Gastrocnemius medialis (tissue), 4 donors: ENCODE measurements at regions not wholly inside any gene's neighbourhood (a gene's known extent, or its start where the extent isn't known, plus 50 kb on each side); places are given as distances from the start of the nearest gene placed in this dataset.

Experiments
- ATAC-seq, 2 donors: fragments of 150-250 bp; one replicate each; pipeline ENCODE4 v1.9.1; 2016
- DNase-seq, 2 donors: peaks; one replicate each; pipeline ENCODE4 v3.0.0-alpha.2; 2019
- H3K27ac ChIP-seq, 4 donors: fragments of 200-600 bp; sonication (generic); 1 replicate in 1 of 4; 2 replicates in 3 of 4; pipeline ENCODE4 v1.5.1; 2016 to 2018; ENCODE audit warnings: mild to moderate bottlenecking in 2 of 4, moderate library complexity in 1 of 4
- H3K27me3 ChIP-seq, 3 donors: fragments of 200-600 bp; sonication (generic) in 2 of 3; 1 replicate in 1 of 3; 2 replicates in 2 of 3; pipeline versions ENCODE4 v1.5.1 to v1.6.0; 2016 to 2019; ENCODE audit warnings: mild to moderate bottlenecking in 1 of 3, moderate library complexity in 1 of 3
- H3K36me3 ChIP-seq, 2 donors: fragments of 200-600 bp; sonication (generic) in 1 of 2; one replicate each; pipeline ENCODE4 v1.5.1; 2017 to 2018
- H3K4me1 ChIP-seq, 2 donors: fragments of 200-600 bp; sonication (generic) in 1 of 2; one replicate each; pipeline ENCODE4 v1.5.1; 2016 to 2017; ENCODE audit warnings: mild to moderate bottlenecking in 2 of 2
- H3K4me3 ChIP-seq, 4 donors: fragments of 200-600 bp; sonication (generic) in 3 of 4; 1 replicate in 1 of 4; 2 replicates in 3 of 4; pipeline ENCODE4 v1.5.1; 2016 to 2019; ENCODE audit warnings: mild to moderate bottlenecking in 2 of 4
- H3K9me3 ChIP-seq, 3 donors: fragments of 200-600 bp; sonication (generic) in 2 of 3; 1 replicate in 1 of 3; 2 replicates in 2 of 3; pipeline ENCODE4 v1.5.1; 2016 to 2019
- POLR2A ChIP-seq, 2 donors: fragments of 450-650 bp; IDR thresholded peaks; one replicate each; pipeline ENCODE4 v1.6.1; 2017; ENCODE audit warnings: antibody characterized with exemption in 2 of 2, mild to moderate bottlenecking in 2 of 2, moderate library complexity in 2 of 2
- in situ Hi-C, 4 donors: fragments of 200-750 bp; cut with MboI; loops; one replicate each; pipeline versions ENCODE4 v1.15.0 to v1.8.0; 2017; ENCODE audit warnings: low sequenced_read_pairs in 4 of 4
- intact Hi-C: fragments of 100-400 bp; cut with DNase I; formaldehyde crosslinking; loops from one replicate; pipeline ENCODE4 v1.15.1; 2023; ENCODE audit warnings: low total_unique reads
- TF ChIP-seq, protein P1 (sequence below), 5 experiments: fragments of 450-650 bp in 3 of 5; fragments of 200-600 bp in 2 of 5; sonication (generic) in 2 of 5; IDR thresholded peaks in 4 of 5; conservative IDR thresholded peaks in 1 of 5; 1 replicate in 4 of 5; 2 replicates in 1 of 5; pipeline ENCODE4 v1.5.1; 2016 to 2019; ENCODE audit warnings: antibody characterized with exemption in 5 of 5, mild to moderate bottlenecking in 3 of 5, moderate library complexity in 3 of 5

DNA sequence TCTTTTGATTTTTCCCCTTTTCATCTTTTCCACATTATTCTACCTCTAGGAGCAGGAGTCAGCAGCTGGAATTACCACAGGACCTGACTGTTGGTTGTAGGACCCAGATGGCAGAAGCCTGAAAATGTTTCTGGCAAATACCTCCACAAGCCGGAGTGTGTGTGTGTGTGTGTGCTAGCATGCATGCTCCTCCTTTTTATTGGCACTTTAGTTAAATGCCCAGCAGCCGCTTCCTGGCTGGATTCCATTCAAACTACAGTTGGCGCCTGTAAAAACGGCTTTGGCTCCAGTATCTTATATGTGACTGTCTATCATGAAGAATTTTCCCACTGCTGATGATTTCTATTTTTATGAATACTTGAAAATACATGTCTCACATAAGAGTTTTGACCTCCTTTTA, 319.7 kb upstream of the SP4 start:
- intact Hi-C loops: no loop called here
- ATAC-seq: no peak
- Histone ChIP-seq H3K9me3 (no peaks in the 10 kb centered on the region), H3K27me3 (no peaks in the 10 kb centered on the region), H3K4me3 (no peak overlapping the region), H3K27ac (no peak overlapping the region), H3K36me3 (no peaks in the 10 kb centered on the region), H3K4me1 (peaks cover 2 to 8% of the 10 kb centered on the region in 2 donors)
- TF ChIP-seq, protein P1, sequence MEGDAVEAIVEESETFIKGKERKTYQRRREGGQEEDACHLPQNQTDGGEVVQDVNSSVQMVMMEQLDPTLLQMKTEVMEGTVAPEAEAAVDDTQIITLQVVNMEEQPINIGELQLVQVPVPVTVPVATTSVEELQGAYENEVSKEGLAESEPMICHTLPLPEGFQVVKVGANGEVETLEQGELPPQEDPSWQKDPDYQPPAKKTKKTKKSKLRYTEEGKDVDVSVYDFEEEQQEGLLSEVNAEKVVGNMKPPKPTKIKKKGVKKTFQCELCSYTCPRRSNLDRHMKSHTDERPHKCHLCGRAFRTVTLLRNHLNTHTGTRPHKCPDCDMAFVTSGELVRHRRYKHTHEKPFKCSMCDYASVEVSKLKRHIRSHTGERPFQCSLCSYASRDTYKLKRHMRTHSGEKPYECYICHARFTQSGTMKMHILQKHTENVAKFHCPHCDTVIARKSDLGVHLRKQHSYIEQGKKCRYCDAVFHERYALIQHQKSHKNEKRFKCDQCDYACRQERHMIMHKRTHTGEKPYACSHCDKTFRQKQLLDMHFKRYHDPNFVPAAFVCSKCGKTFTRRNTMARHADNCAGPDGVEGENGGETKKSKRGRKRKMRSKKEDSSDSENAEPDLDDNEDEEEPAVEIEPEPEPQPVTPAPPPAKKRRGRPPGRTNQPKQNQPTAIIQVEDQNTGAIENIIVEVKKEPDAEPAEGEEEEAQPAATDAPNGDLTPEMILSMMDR (IDR thresholded peaks at IDR 0.05 in 4 of 5, conservative IDR thresholded peaks at IDR 0.05 in 1 of 5): no peak
- no peak for TF ChIP-seq POLR2A (IDR thresholded peaks at IDR 0.05)
- no peak for DNase-seq
- in situ Hi-C loops: no loop called here

DNA sequence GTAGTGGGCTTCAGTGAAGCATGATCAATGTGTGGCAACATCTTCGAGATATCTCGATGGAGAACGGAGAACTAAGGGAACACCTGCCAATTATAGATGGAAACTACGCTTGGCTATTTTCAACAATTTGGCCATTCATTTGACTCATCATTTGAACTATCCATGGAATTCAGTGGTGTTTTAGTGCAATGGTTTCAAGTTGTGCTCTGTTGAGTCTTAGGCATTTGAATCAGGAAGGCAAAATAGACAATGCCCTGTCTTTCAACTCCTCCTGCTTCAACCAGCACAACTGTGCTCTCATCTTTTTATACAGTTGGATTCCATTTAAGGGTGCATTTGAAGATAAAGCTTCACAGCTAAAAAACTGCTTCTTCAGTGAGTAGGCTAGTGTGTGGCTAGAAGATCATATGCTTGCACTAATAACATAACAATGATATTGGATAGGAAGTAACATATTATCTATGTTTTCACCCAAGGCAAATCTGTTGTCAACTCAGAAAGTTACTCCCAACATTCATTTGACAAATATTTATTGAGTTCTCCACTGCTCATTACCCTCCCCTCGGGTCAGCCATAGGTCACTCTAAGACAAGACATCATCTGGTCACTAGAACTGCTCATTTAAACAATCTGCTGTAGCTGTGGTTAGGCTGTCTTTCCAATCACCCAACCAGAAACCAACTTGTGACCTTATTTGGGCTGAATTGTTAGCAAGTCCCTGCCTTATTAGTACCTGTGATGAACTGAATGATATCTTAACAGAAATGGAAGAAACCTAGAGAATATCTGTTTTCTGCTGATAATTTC, 314.1 kb upstream of the SP4 start:
- Histone ChIP-seq H3K4me3 (no peak overlapping the region), H3K36me3 (no peaks in the 10 kb centered on the region), H3K27ac (no peak overlapping the region), H3K9me3 (no peaks in the 10 kb centered on the region), H3K27me3 (no peaks in the 10 kb centered on the region), H3K4me1 (no peaks in the 10 kb centered on the region)
- intact Hi-C loops: no loop called here
- TF ChIP-seq, protein P1 (IDR thresholded peaks at IDR 0.05 in 4 of 5, conservative IDR thresholded peaks at IDR 0.05 in 1 of 5): no peak
- TF ChIP-seq POLR2A (IDR thresholded peaks at IDR 0.05): no peak
- no peak for DNase-seq
- in situ Hi-C loops: no loop called here
- no peak for ATAC-seq

DNA sequence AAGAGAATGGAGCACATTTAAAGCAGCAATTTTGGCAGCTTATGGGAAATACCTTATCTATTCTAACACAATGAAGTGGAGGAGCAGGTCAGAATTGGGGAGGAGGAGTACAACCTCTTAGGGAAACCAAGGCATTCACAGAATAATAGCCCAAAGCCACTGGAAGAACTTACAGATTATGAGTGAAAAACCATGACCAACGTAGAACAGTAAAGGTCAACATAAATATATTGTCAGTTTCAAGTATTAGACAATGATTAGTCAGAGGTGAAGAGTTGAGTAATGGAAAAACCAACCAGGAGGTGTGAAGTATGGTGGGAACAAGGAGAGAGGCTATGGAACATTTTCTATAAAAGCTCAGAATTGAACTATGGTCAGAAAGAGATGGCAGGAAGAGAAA, 304.3 kb upstream of the SP4 start:
- ATAC-seq: no peak
- in situ Hi-C loops (no loop called here), intact Hi-C loops (no loop called here)
- H3K36me3 ChIP-seq: no peaks in the 10 kb centered on the region
- DNase-seq: no peak
- H3K27ac ChIP-seq: no peak overlapping the region
- no peak overlapping the region for H3K4me3 ChIP-seq
- no peaks in the 10 kb centered on the region for H3K9me3 ChIP-seq
- no peak for TF ChIP-seq POLR2A (IDR thresholded peaks at IDR 0.05)
- TF ChIP-seq, protein P1 (IDR thresholded peaks at IDR 0.05 in 4 of 5, conservative IDR thresholded peaks at IDR 0.05 in 1 of 5): no peak
- H3K27me3 ChIP-seq: no peaks in the 10 kb centered on the region
- no peaks in the 10 kb centered on the region for H3K4me1 ChIP-seq

DNA sequence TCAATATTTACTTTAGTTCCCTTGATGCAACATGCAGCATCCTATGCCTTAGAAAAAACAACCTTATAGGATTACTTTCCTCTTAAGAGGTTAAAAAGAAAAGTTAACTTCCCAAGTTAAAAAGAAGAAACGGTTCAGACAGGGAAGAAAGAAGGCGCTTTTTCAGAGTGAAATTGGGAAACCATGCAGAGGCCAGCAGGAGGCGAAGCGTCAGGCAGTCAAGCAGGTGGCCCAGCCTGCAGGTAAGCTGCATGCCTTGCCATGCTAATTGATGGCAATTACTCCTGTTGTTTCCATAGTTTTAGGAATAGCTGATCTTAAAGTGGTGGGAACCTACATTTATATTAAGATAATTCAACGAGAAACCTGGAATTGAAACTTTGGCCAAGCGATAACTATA, 302.6 kb upstream of the SP4 start:
- in situ Hi-C loops: no loop called here
- Histone ChIP-seq H3K9me3 (no peaks in the 10 kb centered on the region), H3K4me1 (no peaks in the 10 kb centered on the region), H3K4me3 (no peak overlapping the region), H3K36me3 (no peaks in the 10 kb centered on the region), H3K27ac (no peak overlapping the region), H3K27me3 (no peaks in the 10 kb centered on the region)
- DNase-seq (no peak), ATAC-seq (no peak)
- TF ChIP-seq, protein P1 (IDR thresholded peaks at IDR 0.05 in 4 of 5, conservative IDR thresholded peaks at IDR 0.05 in 1 of 5): no peak
- no peak for TF ChIP-seq POLR2A (IDR thresholded peaks at IDR 0.05)
- intact Hi-C loops: no loop called here
